ENCODE measurements at regions not wholly inside any gene's neighbourhood (a gene's known extent, or its start where the extent isn't known, plus 50 kb on each side); places are given as distances from the start of the nearest gene placed in this dataset.
"Not testable (repeated sequence)": the region's sequence is repeated elsewhere in the genome, so short reads cannot be mapped to it uniquely, and the experiment has no call there.

DNA sequence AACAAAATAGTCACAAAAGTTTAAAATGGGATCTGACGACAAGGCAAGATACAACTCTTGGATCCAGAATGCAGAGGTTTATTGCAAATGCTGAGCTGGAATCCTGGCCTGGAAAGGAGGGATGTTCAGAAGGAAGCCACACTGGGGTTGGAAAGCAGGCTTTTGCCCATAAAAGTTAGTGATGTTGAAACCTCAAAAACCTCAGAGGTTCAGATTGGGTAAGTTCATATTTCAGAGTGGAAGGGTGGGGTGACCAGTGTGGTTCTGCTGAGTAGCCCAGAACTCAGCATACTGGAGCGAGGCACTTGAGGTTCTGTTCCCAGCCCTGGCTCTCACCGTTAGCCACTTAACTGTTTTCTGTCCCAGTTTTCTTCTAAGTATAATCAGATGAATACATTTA, 114.0 kb upstream of the OSTN start:
- DNase-seq (ENCODE audit: low spot score), result no peak
- intact Hi-C loops (cut with DNase I), result no loop called here

DNA sequence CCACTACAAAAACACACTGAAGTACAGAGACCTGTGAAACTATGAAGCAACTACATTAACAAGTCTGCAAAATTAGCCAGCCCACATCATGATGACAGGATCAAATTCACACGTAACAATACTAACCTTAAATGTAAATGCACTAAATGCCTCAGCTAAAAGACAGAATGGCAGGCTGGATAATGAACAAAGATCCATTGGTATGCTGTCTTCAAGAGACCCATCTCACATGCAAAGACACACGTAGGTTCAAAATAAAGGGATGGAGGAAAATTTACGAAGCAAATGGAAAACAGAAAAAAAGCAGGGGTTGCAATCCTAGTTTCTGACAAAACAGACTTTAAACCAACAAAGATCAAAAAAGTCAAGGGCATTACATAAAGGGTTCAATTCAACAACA, 120.1 kb upstream of the OSTN start:
- intact Hi-C loops (cut with DNase I); DNase-seq (ENCODE audit: low spot score): not testable (repeated sequence)

DNA sequence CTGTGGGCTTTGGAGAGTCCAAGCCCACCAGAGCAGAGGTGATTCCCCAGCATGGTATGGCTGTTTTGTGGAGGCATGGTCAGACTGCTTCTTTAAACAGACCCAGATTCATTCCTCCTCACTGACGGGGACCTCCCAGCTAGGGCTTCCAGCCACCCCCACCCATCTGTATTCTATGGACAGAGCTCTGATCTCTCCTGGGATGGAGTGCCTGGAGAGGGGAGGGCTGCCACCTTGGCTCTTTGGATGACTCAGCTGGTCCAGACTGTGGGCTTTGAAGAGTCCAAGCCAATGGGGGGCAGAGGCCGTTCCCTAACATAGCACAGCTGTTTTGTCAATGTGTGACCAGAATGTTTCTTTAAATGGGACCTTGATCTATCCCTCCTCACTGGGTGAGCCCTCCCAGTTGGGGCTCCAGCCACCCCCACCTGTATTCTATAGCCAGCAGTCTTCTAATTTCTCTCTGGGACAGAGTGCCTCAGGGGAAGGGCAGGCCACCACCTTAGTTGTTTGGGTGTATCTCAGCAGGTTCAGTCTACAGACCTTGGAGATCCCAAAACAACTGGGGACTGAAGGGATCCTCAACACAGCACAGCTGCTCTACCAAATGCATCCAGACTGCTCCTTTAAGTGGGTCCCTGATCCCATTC, 122.0 kb upstream of the OSTN start:
- DNase-seq (ENCODE audit: low spot score), result peak; percentile 54
- intact Hi-C loops (cut with DNase I), result no loop called here

DNA sequence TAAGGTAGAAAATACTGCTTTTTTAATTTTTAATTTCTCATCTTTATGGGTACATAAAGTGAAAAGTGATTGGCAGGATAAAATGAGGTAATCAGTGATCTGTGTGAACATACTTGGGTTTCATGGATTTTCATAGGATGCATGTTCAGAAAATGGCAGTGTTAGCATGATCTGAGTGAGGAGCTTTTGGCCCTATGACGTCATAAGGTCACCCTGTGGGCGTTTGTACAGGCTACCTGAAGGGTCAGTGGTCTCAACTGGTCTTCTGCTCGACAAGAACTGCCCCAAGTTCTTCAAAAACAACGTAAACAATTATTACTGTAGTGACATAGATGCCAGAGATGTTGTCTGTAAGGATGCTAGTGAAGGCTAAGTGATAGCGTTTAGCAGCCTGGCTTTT, 124.5 kb upstream of the OSTN start:
- intact Hi-C loops (cut with DNase I), result no loop called here
- no peak for DNase-seq (ENCODE audit: low spot score)

DNA sequence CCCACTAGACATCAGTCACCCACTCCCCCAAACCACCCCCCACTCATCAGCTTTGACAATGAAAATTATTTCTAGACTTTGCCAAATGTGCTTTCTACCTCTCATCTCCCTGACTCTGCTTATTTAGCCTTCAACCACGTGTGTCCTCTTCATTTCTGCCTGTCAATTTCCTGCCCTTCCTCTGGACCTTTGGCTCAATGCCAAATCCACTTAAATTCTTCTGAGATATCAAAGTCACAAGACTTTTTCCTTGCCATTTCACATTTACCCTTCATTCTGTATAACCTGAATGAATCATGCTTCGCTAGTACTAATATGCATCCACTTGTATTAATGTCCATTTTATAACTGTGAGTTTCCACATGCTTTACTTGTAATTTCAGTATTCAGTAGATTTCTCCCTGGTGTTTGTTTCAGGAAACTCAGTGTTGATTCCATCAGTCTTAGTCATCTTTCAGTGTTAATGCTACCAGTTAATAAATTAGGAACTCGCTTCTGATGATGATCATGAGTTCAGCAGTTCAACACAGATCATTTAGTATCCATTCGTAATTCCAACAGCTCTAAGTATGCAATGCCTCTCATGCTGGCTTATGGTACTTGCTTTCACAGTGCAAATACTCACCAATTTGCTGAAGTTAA, 128.2 kb upstream of the OSTN start:
- no peak for DNase-seq (ENCODE audit: low spot score)
- intact Hi-C loops (cut with DNase I), result no loop called here

DNA sequence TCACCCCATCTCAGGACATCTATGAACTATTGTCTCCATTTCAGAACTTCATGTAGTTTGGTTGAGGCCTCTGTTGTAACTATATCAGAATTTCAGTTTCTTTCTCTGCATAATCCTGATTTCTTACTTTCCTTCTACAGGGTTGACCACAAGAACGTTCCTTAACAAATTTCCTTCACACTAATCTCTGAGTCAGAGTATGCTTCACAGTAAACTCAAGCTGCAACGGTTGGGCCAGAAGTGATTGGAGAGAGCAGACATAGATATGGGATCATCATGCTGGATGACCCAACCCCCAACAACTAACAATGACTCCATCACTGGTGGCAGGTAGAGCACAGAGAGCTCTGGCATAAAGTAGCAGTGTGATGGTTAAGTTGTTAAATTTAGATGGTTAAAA, 128.8 kb upstream of the OSTN start:
- intact Hi-C loops (cut with DNase I), result no loop called here
- no peak for DNase-seq (ENCODE audit: low spot score)

DNA sequence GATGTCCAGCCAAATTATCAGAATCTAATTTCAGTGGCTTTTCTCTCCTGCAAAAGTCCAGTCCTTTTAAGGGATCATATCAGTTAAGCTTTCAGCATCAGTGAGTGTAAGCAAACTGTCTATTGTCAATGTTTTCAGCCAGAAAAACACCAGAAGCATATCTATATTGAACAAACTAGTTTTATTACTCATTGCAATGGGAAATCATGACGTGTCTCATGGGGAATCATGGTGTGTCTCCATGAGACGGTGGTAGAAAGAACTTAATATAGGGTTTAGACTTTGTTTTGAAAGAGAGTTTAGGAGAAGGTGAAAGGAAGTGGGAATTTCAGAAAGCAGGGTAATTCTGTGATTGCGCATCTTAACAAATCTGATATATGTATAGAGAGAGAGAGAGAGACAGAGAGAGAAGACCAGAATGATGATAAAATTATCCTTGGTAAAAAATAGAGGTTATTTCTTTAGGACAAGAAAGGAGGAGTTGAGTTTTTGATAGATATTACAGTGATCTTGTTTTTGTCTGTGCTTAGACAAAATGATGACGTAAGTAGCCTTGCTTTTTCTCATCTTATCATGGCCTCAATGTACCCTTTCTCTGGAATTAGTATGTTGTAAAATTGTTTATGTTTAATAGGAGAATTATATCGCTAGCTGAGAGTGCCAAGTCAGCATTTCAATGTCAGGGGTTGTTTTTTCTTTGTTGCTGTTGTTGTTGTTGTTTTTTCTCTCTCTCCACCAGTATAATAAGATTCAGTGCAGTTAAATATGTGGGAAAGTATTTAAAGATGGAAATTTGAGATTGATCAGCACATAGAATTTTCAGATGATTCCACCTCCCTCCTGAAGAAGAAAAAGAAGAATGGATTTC, 129.9 kb upstream of the OSTN start:
- intact Hi-C loops (cut with DNase I), result no loop called here
- no peak for DNase-seq (ENCODE audit: low spot score)

DNA sequence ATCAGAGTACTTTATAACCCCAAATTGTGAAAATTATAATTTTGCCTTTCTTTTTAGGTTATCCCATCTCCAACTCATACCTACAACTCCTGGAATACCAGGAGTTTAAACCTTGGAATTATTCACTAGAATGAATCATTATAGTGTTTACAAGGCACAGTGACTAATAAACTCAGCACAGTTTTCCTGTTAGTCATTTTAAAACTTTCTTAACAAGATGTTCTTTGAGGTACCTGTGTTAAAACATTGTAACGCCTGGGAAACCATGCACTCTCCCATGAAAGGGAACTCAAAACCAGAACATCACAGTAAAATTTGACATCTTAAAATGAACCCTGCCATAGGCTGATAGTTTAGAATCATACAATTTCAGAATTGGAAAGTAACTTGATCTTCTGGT, 132.4 kb upstream of the OSTN start:
- intact Hi-C loops (cut with DNase I), result no loop called here

DNA sequence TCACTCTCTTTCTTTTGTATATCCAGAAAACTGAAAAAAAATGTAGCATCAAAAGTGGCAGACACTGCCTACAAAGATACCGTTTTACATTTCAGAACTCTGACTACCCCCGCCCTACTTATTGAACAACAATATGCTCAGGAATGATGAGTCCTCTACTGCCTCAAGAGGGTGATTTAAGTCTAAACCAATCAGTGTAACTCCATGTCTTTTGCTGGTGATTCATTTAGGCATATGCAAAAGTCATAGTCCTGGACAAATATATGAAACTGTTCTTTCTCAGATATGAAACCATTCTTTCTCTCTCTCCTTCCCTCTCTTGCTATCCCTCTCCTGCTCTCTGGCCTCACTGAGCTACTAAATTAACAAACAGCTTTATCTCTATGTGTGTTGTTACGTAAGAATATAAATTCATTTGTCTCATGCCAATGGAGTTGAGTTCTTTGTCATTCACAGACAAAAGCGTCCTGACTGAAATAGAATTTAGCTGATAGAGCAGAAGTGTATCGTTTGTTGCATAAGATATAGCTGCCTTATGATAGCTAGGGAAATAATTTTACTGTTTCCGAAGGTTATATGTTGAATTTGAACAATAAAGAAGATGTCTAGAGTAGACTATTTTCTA, 133.7 kb upstream of the OSTN start:
- intact Hi-C loops (cut with DNase I), result no loop called here

More for the DNA sequence above, 132.4 kb upstream of the OSTN start:
- DNase-seq (ENCODE audit: low spot score), result no peak

DNA sequence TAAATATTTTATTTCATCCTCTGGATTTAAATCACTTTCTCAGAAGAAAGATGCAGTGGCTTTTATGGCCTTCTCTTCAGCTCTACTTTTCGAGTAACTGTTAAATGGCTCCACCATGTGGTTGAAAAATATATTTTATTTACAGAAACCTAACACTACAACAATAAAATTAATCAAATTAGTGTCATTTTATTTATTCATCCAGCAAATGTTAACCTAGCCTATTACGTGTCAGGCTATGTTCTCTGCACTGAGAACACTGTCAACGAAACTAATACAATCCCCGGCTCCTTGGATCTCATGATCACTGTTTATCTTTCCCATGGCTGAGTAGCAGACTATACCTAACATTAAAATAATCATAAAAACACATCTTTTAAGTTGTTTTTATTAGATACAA, 148.0 kb upstream of the OSTN start:
- no peak for DNase-seq (ENCODE audit: low spot score)
- intact Hi-C loops (cut with DNase I), result loop anchor here in 1 of 2 donors (5.0 kb wide), 1 partner anchor 164 kb away; no protein-coding TSS in a partner anchor

More for the DNA sequence above, 133.7 kb upstream of the OSTN start:
- DNase-seq (ENCODE audit: low spot score), result no peak

DNA sequence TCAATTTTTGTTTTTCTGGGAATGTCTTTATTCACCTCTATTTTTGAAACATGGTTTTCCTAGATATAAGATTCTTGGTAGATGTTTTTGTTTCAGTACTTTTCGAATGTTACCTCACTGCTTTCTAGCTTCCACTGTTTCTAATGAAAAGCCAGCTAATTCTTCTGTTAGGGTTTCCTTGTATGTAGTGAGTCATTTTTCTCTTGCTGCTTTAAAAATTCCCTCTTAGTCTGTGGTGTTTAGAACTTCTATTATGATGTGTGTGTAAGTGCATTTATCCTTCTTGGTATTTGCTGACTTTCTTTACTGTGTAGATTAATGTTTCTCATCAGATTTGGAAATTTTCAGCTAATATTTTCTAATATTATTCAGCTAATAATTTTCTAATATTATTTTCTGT, 151.1 kb upstream of the OSTN start:
- intact Hi-C loops (cut with DNase I), result no loop called here
- no peak for DNase-seq (ENCODE audit: low spot score)

DNA sequence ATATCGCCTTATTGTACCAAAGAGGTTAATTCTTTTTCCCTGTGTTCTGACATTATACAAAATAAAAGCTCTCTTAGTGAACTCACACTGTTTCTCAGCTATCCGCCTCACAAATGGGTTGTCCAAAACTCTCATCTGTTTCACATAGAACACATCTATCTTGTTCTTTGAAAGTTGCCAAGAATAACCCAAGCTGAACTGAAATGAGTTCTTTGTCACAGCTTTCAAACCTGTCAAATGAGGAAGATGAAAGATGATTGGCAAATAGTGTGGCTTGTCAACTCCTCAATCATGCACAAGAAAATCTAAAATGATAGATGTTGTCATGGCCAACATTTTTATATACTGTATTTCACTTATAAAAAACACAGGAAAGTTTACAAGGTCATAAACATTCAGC, 168.1 kb upstream of the OSTN start:
- DNase-seq (ENCODE audit: low spot score), result no peak
- intact Hi-C loops (cut with DNase I), result no loop called here

DNA sequence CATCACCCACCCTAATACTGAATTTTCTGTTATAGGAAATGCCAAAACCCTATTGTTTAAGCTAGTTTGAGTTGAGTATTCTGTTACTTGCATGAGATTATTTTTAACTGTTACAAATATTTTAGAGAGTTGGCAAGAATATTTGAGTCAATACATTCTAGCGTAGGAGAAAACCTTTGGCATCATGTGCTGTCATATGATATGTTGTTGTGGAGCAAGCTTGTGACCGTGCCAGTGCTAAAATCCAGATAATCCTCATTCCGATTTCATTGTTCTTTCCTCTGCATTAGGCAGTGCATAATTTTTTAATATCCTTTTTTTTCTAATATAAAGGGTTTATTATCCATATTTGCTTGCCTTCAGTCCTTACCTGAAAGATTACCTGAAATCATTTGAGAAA, 168.0 kb upstream of the GMNC start:
- DNase-seq (ENCODE audit: low spot score), result no peak
- intact Hi-C loops (cut with DNase I), result no loop called here

DNA sequence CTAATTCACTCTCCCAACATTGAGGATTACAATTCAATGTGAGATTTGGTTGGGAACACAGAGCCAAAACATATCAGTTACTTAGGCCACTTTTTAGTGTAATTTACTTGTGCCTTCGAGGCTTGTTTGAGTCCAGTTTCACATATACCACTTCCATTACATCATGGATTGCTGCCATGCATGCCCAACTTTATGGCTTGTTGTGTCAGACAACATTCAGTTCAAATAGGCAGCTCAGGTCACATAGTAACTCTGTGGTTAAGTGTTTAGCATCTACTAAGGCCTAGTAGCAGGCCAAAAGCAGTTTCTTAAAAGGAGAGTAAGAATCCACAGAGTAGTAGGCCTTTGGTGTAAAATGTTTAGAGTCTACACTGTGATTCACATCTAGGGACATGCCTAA, 164.3 kb upstream of the GMNC start:
- no peak for DNase-seq (ENCODE audit: low spot score)
- intact Hi-C loops (cut with DNase I), result no loop called here

DNA sequence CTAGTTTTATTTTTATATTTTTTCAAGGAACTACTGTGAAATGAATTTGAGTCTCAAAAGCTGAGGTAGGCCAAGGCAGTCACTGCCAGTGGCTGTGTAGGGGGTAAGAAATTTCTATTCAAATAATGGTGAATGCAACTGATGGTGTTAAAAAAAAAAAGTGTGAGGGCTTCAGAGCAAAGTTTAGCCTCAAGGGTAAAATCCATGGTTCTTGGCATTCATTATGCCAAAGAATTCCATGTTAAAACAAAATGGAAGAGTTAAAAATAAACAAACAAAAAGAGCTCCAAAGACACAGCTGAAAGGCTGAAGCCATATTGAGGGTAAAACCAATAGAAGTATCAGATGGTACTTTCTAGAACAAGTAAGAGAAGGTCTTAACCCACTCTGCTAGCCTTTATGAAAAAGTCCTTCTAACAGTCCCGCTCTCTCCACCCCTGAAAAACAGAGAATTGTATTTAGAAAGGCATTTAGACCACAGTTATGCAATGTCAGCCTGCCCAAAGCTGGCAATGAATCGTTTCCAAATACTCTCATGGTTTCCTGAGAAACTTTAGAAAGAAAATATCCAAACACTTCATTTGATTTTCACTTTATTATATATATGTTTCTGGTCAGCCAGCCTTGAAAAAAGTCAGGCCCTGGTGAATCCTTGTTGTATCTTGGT, 158.4 kb upstream of the GMNC start:
- no peak for DNase-seq (ENCODE audit: low spot score)
- intact Hi-C loops (cut with DNase I), result no loop called here

DNA sequence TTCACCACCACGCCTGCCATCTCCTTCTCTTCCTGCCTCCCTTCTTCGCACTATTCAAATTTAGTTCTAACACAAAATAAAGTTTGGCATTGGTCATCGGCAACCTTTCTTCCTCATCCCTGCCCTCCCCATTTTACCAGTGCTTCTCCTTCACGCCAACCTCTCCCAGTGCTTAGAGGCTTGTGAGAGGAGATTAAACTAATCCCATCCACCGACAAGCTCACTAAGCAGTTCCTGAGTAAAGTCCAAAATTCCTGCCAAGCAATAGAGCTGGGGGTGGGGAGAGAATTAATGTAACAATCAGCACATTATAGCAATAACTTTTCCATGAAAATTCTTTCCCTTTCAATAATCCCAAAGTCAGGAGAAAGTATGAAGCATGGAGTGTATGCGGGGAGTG, 157.4 kb upstream of the GMNC start:
- DNase-seq (ENCODE audit: low spot score), result no peak
- intact Hi-C loops (cut with DNase I), result no loop called here

DNA sequence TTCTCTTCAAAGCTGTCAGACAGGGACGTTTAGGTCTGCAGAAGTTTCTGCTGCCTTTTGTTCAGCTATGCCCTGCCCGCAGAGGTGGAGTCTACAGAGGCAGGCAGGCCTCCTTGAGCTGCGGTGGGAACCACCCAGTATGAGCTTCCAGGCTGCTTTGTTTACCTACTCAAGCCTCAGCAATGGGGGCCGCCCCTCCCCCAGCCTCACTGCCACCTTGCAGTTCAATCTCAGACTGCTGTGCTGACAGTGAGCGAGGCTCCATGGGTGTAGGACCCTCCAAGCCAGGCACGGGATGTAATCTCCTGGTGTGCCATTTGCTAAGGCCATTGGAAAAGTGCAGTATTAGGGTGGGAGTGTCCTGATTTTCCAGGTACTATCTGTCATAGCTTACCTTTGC, 153.5 kb upstream of the GMNC start:
- DNase-seq (ENCODE audit: low spot score); intact Hi-C loops (cut with DNase I): not testable (repeated sequence)

DNA sequence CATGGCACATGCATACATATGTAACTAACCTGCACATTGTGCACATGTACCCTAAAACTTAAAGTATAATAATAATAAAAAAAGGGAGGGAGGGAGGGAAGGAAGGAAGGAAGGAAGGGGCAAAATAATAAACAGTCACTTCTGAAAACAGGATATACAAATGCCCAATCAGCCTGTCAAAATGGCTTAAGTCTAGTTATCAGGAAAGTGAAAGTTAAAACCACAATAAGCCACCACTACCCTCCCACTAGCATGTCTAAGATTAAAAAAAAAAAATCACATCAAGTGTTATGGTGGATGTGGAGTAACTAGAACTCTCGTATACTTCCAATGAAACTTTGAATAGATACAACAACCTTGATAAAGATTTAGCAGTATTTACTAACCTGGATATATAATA, 145.6 kb upstream of the GMNC start:
- no peak for DNase-seq (ENCODE audit: low spot score)
- intact Hi-C loops (cut with DNase I), result no loop called here

DNA sequence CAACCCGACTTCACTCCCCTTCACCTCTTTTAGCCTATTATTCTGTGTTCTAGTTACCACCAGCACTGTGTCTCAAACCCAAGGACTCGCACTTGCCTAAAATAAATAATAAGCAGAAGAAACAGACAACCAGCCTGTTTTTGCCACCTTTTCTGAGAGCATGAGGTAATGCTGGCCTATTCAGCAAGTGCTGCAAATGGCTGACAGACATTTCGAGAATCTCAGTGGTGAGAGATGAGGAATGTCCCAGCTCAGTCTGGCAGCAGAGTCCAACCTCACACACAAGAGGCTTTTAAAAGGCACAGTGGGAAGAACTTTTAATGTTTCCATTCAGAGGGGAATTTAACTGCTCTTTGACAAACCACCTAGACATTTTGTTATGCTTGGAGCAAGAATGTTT, 143.3 kb upstream of the GMNC start:
- DNase-seq (ENCODE audit: low spot score), result no peak
- intact Hi-C loops (cut with DNase I), result no loop called here

DNA sequence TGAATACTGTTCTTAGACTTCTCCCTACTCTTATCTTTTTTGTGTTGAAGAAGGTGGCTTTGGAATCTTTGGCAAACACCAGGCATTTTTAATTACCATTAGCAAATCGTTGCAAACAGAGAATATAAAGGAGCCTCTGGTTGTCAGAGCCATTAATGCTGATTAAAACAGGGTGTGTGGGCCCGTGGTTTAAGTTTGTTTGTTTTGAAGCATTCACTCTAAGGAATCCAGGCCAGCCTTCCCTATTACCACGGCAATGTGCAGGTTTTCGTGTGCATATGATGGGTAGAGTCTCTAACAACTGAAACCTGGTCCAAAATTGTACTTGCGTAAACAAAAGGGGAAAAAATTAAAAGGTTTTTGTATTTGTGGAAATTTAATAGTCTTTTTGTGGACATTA, 141.2 kb upstream of the GMNC start:
- intact Hi-C loops (cut with DNase I), result no loop called here
- no peak for DNase-seq (ENCODE audit: low spot score)

Data from posterior vena cava (tissue), 2 donors.